NB4 (cell line): ENCODE measurements at regions not wholly inside any gene's neighbourhood (a gene's known extent, or its start where the extent isn't known, plus 50 kb on each side); places are given as distances from the start of the nearest gene placed in this dataset.

Experiments
- MYC ChIP-seq: IDR thresholded peaks from 2 replicates; pipeline ENCODE4 v1.6.1; 2011; ENCODE audit warnings: low read depth, low read length
- POLR2A ChIP-seq: IDR thresholded peaks from 2 replicates; pipeline ENCODE4 v1.6.1; 2011; ENCODE audit warnings: mild to moderate bottlenecking; ENCODE audit not compliant: insufficient read length; ENCODE audit errors: extremely low read depth
- TF ChIP-seq, protein P1 (sequence below): IDR thresholded peaks from one replicate; pipeline ENCODE4 v1.5.1; 2012; ENCODE audit warnings: low read depth, low read length

DNA sequence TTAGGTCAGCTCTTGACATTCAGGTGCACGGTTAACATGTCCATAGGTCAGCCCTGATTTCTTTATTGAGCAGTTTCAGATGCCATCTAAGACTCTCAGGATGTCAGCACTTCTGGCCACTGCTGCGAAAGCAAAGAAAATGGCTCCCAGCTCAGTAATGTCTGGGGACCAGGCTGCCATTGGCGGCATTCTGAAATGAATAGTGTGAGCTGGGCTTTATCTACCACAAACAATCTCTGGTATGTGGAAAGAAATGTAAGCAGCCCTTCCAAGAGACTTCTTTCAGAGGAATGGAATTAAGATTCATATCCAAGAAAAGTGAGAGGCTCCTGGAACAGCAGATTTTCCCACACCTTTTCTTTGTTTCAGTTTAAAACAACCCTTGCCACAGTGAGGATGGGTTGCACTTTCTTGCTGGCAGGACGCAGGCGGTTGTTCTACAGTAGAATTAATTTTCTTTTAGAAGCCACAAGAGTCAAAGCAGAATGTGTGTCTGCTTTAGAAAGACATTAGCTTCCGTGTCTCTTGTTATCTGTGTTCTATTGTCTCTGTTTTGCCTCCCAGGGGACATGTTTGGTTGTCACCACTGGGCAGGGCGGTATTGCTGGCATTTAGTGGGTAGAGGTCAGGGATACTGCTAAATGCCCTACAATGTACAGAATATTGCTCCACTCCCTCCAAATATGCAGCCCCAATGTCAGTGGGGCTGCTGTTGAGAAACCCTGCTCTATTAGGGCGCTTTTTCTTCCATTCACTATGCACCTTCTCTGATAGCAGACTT is 149.9 kb upstream of the ANKH start:
- no peak for TF ChIP-seq MYC
- TF ChIP-seq, protein P1, sequence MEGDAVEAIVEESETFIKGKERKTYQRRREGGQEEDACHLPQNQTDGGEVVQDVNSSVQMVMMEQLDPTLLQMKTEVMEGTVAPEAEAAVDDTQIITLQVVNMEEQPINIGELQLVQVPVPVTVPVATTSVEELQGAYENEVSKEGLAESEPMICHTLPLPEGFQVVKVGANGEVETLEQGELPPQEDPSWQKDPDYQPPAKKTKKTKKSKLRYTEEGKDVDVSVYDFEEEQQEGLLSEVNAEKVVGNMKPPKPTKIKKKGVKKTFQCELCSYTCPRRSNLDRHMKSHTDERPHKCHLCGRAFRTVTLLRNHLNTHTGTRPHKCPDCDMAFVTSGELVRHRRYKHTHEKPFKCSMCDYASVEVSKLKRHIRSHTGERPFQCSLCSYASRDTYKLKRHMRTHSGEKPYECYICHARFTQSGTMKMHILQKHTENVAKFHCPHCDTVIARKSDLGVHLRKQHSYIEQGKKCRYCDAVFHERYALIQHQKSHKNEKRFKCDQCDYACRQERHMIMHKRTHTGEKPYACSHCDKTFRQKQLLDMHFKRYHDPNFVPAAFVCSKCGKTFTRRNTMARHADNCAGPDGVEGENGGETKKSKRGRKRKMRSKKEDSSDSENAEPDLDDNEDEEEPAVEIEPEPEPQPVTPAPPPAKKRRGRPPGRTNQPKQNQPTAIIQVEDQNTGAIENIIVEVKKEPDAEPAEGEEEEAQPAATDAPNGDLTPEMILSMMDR = no peak
- TF ChIP-seq POLR2A = no peak
